RWPE2 (cell line): ENCODE measurements at regions not wholly inside any gene's neighbourhood (a gene's known extent, or its start where the extent isn't known, plus 50 kb on each side); places are given as distances from the start of the nearest gene placed in this dataset.

ENCODE experiments used
- ATAC-seq: fragments of 200-7000 bp; cut with Tn5 transposase; 3 replicates; pipeline ENCODE4 v1.9.1; 2021; ENCODE audit warnings: low read depth
- DNase-seq: peaks from one replicate; pipeline ENCODE4 v3.0.0-alpha.2; 2020; ENCODE audit warnings: low spot score
- H3K27ac ChIP-seq: fragments of 450-650 bp; 2 replicates; pipeline ENCODE4 v1.5.1; 2017; ENCODE audit warnings: mild to moderate bottlenecking; ENCODE audit not compliant: poor library complexity, severe bottlenecking
- H3K27me3 ChIP-seq: fragments of 250-450 bp; sonication (Bioruptor Pico); 2 replicates; pipeline ENCODE4 v1.5.1; 2021; ENCODE audit warnings: mild to moderate bottlenecking, moderate library complexity; ENCODE audit not compliant: insufficient read depth, poor library complexity, severe bottlenecking
- H3K36me3 ChIP-seq: fragments of 250-450 bp; sonication (Bioruptor Pico); 2 replicates; pipeline ENCODE4 v1.5.1; 2020; ENCODE audit warnings: low read depth, mild to moderate bottlenecking, moderate library complexity
- H3K4me1 ChIP-seq: fragments of 250-450 bp; sonication (Bioruptor Pico); 2 replicates; pipeline ENCODE4 v1.5.1; 2021; ENCODE audit warnings: mild to moderate bottlenecking, moderate library complexity; ENCODE audit not compliant: insufficient read depth, poor library complexity, severe bottlenecking
- H3K4me3 ChIP-seq: fragments of 250-450 bp; sonication (Bioruptor Pico); 2 replicates; pipeline ENCODE4 v1.5.1; 2021; ENCODE audit warnings: mild to moderate bottlenecking, moderate library complexity; ENCODE audit not compliant: severe bottlenecking
- H3K9me3 ChIP-seq: fragments of 250-450 bp; sonication (Bioruptor Pico); 2 replicates; pipeline ENCODE4 v1.5.1; 2021; ENCODE audit warnings: mild to moderate bottlenecking, moderate library complexity; ENCODE audit not compliant: severe bottlenecking
- CTCF ChIP-seq: fragments of 450-650 bp; IDR thresholded peaks from one replicate; pipeline ENCODE4 v1.5.1; 2017; ENCODE audit warnings: mild to moderate bottlenecking, moderate library complexity; ENCODE audit not compliant: poor library complexity, severe bottlenecking

GRCh38 chr2:216808805-216809425 lies 50.9 kb downstream of the TNP1 start:
- no peak for ATAC-seq
- TF ChIP-seq CTCF = no peak
- Histone ChIP-seq H3K27me3 (no peaks in the 10 kb centered on the region), H3K9me3 (no peaks in the 10 kb centered on the region), H3K27ac (no peak overlapping the region), H3K36me3 (no peaks in the 10 kb centered on the region), H3K4me3 (no peak overlapping the region), H3K4me1 (no peaks in the 10 kb centered on the region)
- no peak for DNase-seq

GRCh38 chr2:216807857-216808272 lies 52.0 kb downstream of the TNP1 start:
- no peak for ATAC-seq
- Histone ChIP-seq H3K27ac (no peak overlapping the region), H3K27me3 (no peaks in the 10 kb centered on the region), H3K36me3 (no peaks in the 10 kb centered on the region), H3K4me3 (no peak overlapping the region), H3K4me1 (no peaks in the 10 kb centered on the region), H3K9me3 (no peaks in the 10 kb centered on the region)
- TF ChIP-seq CTCF = no peak
- no peak for DNase-seq

- Histone ChIP-seq H3K4me1 (no peaks in the 10 kb centered on the region), H3K27me3 (no peaks in the 10 kb centered on the region), H3K27ac (no peak overlapping the region), H3K36me3 (no peaks in the 10 kb centered on the region), H3K4me3 (no peak overlapping the region), H3K9me3 (no peaks in the 10 kb centered on the region)
- ATAC-seq (peak; percentile 25; the same call in 1 of the 3 replicates), DNase-seq (no peak)
- TF ChIP-seq CTCF = no peak
These were observed 55.2 kb downstream of the TNP1 start for GRCh38 chr2:216804357-216805350.

GRCh38 chr2:216803791-216804190 lies 56.1 kb downstream of the TNP1 start:
- no peak for TF ChIP-seq CTCF
- H3K27me3 ChIP-seq = no peaks in the 10 kb centered on the region
- DNase-seq (no peak), ATAC-seq (no peak)
- H3K36me3 ChIP-seq = no peaks in the 10 kb centered on the region
- H3K4me1 ChIP-seq = no peaks in the 10 kb centered on the region
- H3K27ac ChIP-seq = no peak overlapping the region
- no peak overlapping the region for H3K4me3 ChIP-seq
- H3K9me3 ChIP-seq = no peaks in the 10 kb centered on the region
